MM.1S (cell line): ENCODE measurements at regions not wholly inside any gene's neighbourhood (a gene's known extent, or its start where the extent isn't known, plus 50 kb on each side); places are given as distances from the start of the nearest gene placed in this dataset.

Experiments
- CTCF ChIP-seq: fragments of 300-600 bp; sonication (generic); IDR thresholded peaks from 2 replicates; pipeline ENCODE4 v1.5.1; 2016; ENCODE audit warnings: antibody characterized with exemption, low read length, mixed read lengths
- EZH2 ChIP-seq: fragments of 300-600 bp; sonication (generic); optimal IDR thresholded peaks from 2 replicates; pipeline ENCODE3; 2017; ENCODE audit warnings: low read depth, mild to moderate bottlenecking, antibody characterized with exemption, low read length, mixed read lengths
- EZH2phosphoT487 ChIP-seq: fragments of 300-600 bp; sonication (generic); IDR thresholded peaks from 2 replicates; pipeline ENCODE4 v1.6.1; 2018; ENCODE audit warnings: antibody characterized with exemption, low read length

- TF ChIP-seq CTCF (no peak), EZH2 (no peak), EZH2phosphoT487 (no peak)
These were observed 134.8 kb upstream of the HDAC4 start for GRCh38 chr2:239535413-239536144.
